Urinary bladder (tissue), 3 donors: ENCODE measurements at regions not wholly inside any gene's neighbourhood (a gene's known extent, or its start where the extent isn't known, plus 50 kb on each side); places are given as distances from the start of the nearest gene placed in this dataset.
"Not testable (repeated sequence)": the region's sequence is repeated elsewhere in the genome, so short reads cannot be mapped to it uniquely, and the experiment has no call there.

ENCODE experiments used
- DNase-seq: peaks from one replicate; pipeline ENCODE4 v3.0.0-alpha.2; 2015; ENCODE audit errors: extremely low spot score
- H3K27ac ChIP-seq: one replicate; pipeline ENCODE4 v1.5.1; 2013; ENCODE audit warnings: low read depth, mild to moderate bottlenecking, moderate library complexity
- H3K36me3 ChIP-seq: one replicate; pipeline ENCODE4 v1.6.1; 2013; ENCODE audit warnings: mild to moderate bottlenecking, moderate library complexity; ENCODE audit not compliant: insufficient read depth
- H3K4me1 ChIP-seq: one replicate; pipeline ENCODE4 v1.6.1; 2013; ENCODE audit warnings: mild to moderate bottlenecking, moderate library complexity; ENCODE audit not compliant: insufficient read depth
- H3K4me3 ChIP-seq: one replicate; pipeline ENCODE4 v1.5.1; 2013; ENCODE audit warnings: low read depth, low read length
- WGBS: extraction: QIAGEN DNeasy Blood & Tissue Kit; methylation state at CpG from one replicate; pipeline ENCODE4 v1.1.7; 2013; 5-methylcytosine and 5-hydroxymethylcytosine counted together
- donor health status: healthy with polysubstance abuse.
- donor health status: healthy.

GRCh38 chr6:168844821-168845609 is 404.0 kb downstream of the SMOC2 start:
- Histone ChIP-seq H3K4me3 (no peak overlapping the region), H3K36me3 (no peaks in the 10 kb centered on the region), H3K27ac (no peak overlapping the region), H3K4me1 (no peaks in the 10 kb centered on the region)
- 88% methylated on average over 20 of the region's 20 CpGs for WGBS
- DNase-seq, result no peak

DNA sequence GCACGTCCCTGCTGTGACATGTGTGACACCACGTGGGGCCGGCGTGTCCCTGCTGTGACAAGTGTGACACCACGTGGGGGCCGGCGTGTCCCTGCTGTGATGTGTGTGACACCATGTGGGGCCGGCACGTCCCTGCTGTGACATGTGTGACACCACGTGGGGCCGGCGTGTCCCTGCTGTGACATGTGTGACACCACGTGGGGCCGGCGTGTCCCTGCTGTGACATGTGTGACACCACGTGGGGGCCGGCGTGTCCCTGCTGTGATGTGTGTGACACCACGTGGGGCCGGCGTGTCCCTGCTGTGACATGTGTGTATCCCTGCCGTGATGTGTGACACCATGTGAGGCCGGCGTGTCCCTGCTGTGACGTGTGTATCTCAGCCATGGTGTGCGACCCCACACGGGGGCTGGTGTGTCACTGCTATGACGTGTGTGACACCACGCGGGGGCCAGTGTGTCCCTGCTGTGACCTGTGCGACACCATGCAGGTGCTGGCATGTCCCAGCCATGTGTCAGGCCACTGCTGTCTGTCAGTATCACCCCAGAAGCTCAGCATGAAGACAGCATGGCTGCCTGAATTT is 401.7 kb downstream of the SMOC2 start:
- H3K36me3 ChIP-seq, H3K27ac ChIP-seq, DNase-seq, H3K4me3 ChIP-seq, H3K4me1 ChIP-seq: not testable (repeated sequence)
- 95% methylated on average over 31 of the region's 31 CpGs for WGBS

- no peaks in the 10 kb centered on the region for H3K36me3 ChIP-seq
- no peak for DNase-seq
- H3K4me3 ChIP-seq, result no peak overlapping the region
- no peaks in the 10 kb centered on the region for H3K4me1 ChIP-seq
- 82% methylated on average over 15 of the region's 15 CpGs for WGBS
- no peak overlapping the region for H3K27ac ChIP-seq
These were observed 400.8 kb downstream of the SMOC2 start for GRCh38 chr6:168841609-168842278.

DNA sequence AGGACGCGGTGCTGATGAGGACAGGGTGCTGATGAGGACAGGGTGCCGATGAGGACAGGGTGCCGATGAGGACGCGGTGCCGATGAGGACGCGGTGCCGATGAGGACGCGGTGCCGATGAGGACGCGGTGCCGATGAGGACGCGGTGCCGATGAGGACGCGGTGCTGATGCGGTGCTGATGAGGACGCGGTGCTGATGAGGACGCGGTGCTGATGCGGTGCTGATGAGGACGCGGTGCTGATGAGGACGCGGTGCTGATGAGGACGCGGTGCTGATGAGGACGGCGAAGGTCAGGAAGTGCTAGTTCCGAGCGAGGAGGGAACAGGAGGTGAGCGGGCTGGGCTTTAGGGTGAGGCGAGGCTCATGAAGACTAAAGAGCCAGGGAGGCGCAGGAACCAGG is 399.9 kb downstream of the SMOC2 start:
- not testable (repeated sequence) for H3K27ac ChIP-seq, H3K36me3 ChIP-seq, H3K4me3 ChIP-seq, H3K4me1 ChIP-seq, DNase-seq
- 80% methylated on average over 40 of the region's 40 CpGs for WGBS

DNA sequence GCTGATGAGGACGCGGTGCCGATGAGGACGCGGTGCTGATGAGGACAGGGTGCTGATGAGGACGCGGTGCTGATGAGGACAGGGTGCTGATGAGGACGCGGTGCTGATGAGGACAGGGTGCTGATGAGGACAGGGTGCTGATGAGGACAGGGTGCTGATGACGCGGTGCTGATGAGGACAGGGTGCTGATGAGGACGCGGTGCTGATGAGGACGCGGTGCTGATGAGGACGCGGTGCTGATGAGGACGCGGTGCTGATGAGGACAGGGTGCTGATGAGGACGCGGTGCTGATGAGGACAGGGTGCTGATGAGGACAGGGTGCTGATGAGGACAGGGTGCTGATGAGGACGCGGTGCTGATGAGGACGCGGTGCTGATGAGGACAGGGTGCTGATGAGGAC is 399.3 kb downstream of the SMOC2 start:
- not testable (repeated sequence) for H3K4me1 ChIP-seq, H3K27ac ChIP-seq, DNase-seq, H3K4me3 ChIP-seq, H3K36me3 ChIP-seq
- WGBS, result 91% methylated on average over 19 of the region's 25 CpGs

GRCh38 chr6:168838037-168838399 is 397.0 kb downstream of the SMOC2 start:
- no peak for DNase-seq
- Histone ChIP-seq H3K36me3 (no peaks in the 10 kb centered on the region), H3K4me1 (no peaks in the 10 kb centered on the region), H3K27ac (no peak overlapping the region), H3K4me3 (no peak overlapping the region)
- 60% methylated on average over 15 of the region's 15 CpGs for WGBS

GRCh38 chr6:168837254-168838036 is 396.5 kb downstream of the SMOC2 start:
- no peak for DNase-seq
- no peaks in the 10 kb centered on the region for H3K36me3 ChIP-seq
- WGBS, result 67% methylated on average over 15 of the region's 15 CpGs
- H3K27ac ChIP-seq, result no peak overlapping the region
- H3K4me3 ChIP-seq, result no peak overlapping the region
- H3K4me1 ChIP-seq, result no peaks in the 10 kb centered on the region

DNA sequence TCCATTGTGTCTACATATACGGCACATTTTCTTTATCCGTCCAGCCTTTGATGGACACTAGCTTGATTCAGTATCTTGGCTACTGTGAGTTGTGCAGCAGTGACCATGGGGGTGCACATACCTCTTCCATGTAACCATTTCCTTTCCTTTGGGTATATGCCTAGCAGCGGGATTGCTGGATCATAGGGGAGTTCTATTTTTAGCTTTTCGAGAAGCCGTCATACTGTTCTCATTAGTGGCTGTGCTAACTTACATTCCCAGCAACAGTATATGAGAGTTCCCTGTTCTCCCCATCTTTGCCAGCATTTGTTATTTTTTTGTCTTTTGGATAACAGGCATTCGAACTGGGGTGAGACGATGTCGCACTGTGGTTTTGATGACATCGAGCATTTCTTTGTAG is 395.0 kb downstream of the SMOC2 start:
- H3K4me1 ChIP-seq, result no peaks in the 10 kb centered on the region
- 94% methylated on average over 9 of the region's 9 CpGs for WGBS
- H3K27ac ChIP-seq, result no peak overlapping the region
- no peaks in the 10 kb centered on the region for H3K36me3 ChIP-seq
- no peak overlapping the region for H3K4me3 ChIP-seq
- DNase-seq, result no peak

DNA sequence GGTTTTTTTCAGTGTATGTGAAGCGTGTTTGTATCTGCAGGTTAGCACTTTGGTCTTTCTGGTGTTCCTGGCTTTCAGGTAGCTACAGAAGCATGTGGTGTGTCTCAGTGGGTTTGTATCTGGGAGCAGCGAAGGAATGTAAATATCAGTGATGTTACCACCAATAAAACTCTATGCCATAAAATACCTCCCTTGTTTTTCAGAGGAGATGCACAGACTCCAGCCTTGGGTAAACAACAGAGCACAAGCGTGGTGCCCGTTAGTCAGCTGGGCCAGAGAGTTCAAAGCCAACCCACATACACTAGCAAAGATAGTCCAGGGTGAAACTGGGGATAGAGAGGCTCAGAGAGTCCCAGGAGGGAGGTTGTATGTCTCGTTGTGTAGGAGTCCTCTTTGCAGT is 393.8 kb downstream of the SMOC2 start:
- H3K36me3 ChIP-seq, result no peaks in the 10 kb centered on the region
- H3K27ac ChIP-seq, result no peak overlapping the region
- WGBS, result 60% methylated on average over 5 of the region's 5 CpGs
- no peaks in the 10 kb centered on the region for H3K4me1 ChIP-seq
- no peak for DNase-seq
- no peak overlapping the region for H3K4me3 ChIP-seq

- no peak overlapping the region for H3K4me3 ChIP-seq
- no peaks in the 10 kb centered on the region for H3K36me3 ChIP-seq
- no peak overlapping the region for H3K27ac ChIP-seq
- WGBS, result 74% methylated on average over 11 of the region's 11 CpGs
- DNase-seq, result no peak
- H3K4me1 ChIP-seq, result no peaks in the 10 kb centered on the region
These were observed 393.1 kb downstream of the SMOC2 start for GRCh38 chr6:168834042-168834587.

GRCh38 chr6:168828800-168829199 is 387.8 kb downstream of the SMOC2 start:
- WGBS, result 79% methylated on average over 2 of the region's 2 CpGs
- no peaks in the 10 kb centered on the region for H3K36me3 ChIP-seq
- H3K27ac ChIP-seq, result no peak overlapping the region
- H3K4me3 ChIP-seq, result no peak overlapping the region
- DNase-seq, result no peak
- no peaks in the 10 kb centered on the region for H3K4me1 ChIP-seq

GRCh38 chr6:168828035-168828434 is 387.1 kb downstream of the SMOC2 start:
- no peak overlapping the region for H3K27ac ChIP-seq
- 94% methylated on average over 3 of the region's 3 CpGs for WGBS

DNA sequence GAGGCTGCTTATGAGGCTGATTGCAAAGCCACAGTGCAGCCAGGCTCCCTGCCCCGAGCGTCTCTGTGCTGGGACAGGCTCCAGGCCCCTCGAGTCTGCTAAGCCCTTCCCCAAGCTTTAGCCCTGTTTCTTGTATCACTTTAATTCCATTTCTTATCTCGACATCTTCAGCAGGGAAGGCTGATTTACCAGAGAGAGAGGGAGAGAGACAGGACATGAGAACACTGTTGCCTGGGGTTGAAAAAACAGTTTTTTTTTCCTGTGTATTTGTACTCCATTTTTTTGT is 386.5 kb downstream of the SMOC2 start:
- H3K27ac ChIP-seq, result no peak overlapping the region
- no peaks in the 10 kb centered on the region for H3K4me1 ChIP-seq

More at GRCh38 chr6:168828035-168828434, 387.1 kb downstream of the SMOC2 start:
- DNase-seq, result no peak
- Histone ChIP-seq H3K36me3 (no peaks in the 10 kb centered on the region), H3K4me3 (no peak overlapping the region), H3K4me1 (no peaks in the 10 kb centered on the region)

More for the DNA sequence above, 386.5 kb downstream of the SMOC2 start:
- no peaks in the 10 kb centered on the region for H3K36me3 ChIP-seq
- H3K4me3 ChIP-seq, result no peak overlapping the region
- 22% methylated on average over 4 of the region's 4 CpGs for WGBS
- DNase-seq, result no peak
